HG03521 (cell line): ENCODE measurements at regions not wholly inside any gene's neighbourhood (a gene's known extent, or its start where the extent isn't known, plus 50 kb on each side); places are given as distances from the start of the nearest gene placed in this dataset.

ENCODE experiments used
- ATAC-seq: cut with Tn5 transposase; IDR thresholded peaks from one replicate; pipeline ENCODE4 v1.9.1; 2021; ENCODE audit warnings: mild to moderate bottlenecking, moderate library complexity; ENCODE audit not compliant: unreplicated experiment

GRCh38 chrX:22325096-22325495, 52.4 kb downstream of the CBLL2 start:
- ATAC-seq: no peak

GRCh38 chrX:22329783-22330182, 57.1 kb downstream of the CBLL2 start:
- no peak for ATAC-seq

- no peak for ATAC-seq
These were observed 66.0 kb downstream of the CBLL2 start for GRCh38 chrX:22338740-22339139.

GRCh38 chrX:22339459-22339858, 66.7 kb downstream of the CBLL2 start:
- no peak for ATAC-seq

GRCh38 chrX:22340022-22340616, 67.4 kb downstream of the CBLL2 start:
- ATAC-seq: no peak

- no peak for ATAC-seq
These were observed 70.5 kb downstream of the CBLL2 start for GRCh38 chrX:22343192-22343591.

GRCh38 chrX:22345884-22346283, 73.2 kb downstream of the CBLL2 start:
- no peak for ATAC-seq

GRCh38 chrX:22347491-22347890, 74.8 kb downstream of the CBLL2 start:
- no peak for ATAC-seq

- ATAC-seq: no peak
These were observed 76.4 kb downstream of the CBLL2 start for GRCh38 chrX:22349116-22349515.

- no peak for ATAC-seq
These were observed 78.4 kb downstream of the CBLL2 start for GRCh38 chrX:22351076-22351475.

GRCh38 chrX:22351966-22352365, 79.3 kb downstream of the CBLL2 start:
- ATAC-seq: no peak

GRCh38 chrX:22357621-22358020, 84.9 kb downstream of the CBLL2 start:
- no peak for ATAC-seq

GRCh38 chrX:22360129-22360528, 87.4 kb downstream of the CBLL2 start:
- no peak for ATAC-seq

- ATAC-seq: no peak
These were observed 92.7 kb downstream of the CBLL2 start for GRCh38 chrX:22365460-22365859.

GRCh38 chrX:22366166-22366702, 93.5 kb downstream of the CBLL2 start:
- ATAC-seq: no peak

GRCh38 chrX:22366906-22367305, 94.2 kb downstream of the CBLL2 start:
- ATAC-seq: no peak

GRCh38 chrX:22373094-22373493, 100.4 kb downstream of the CBLL2 start:
- no peak for ATAC-seq

GRCh38 chrX:22373766-22374165, 101.1 kb downstream of the CBLL2 start:
- no peak for ATAC-seq

GRCh38 chrX:22376369-22376768, 103.7 kb downstream of the CBLL2 start:
- ATAC-seq: no peak

- ATAC-seq: no peak
These were observed 105.6 kb downstream of the CBLL2 start for GRCh38 chrX:22378296-22378695.

GRCh38 chrX:22383988-22384387, 111.3 kb downstream of the CBLL2 start:
- ATAC-seq: no peak

- no peak for ATAC-seq
These were observed 117.0 kb downstream of the CBLL2 start for GRCh38 chrX:22389556-22390179.
